IMR-90 (cell line): ENCODE measurements at regions not wholly inside any gene's neighbourhood (a gene's known extent, or its start where the extent isn't known, plus 50 kb on each side); places are given as distances from the start of the nearest gene placed in this dataset.

ENCODE experiments used
- ATAC-seq: fragments of 200-7000 bp; cut with Tn5 transposase; 2 replicates; pipeline ENCODE4 v1.9.1; 2020; ENCODE audit warnings: low read depth, mild to moderate bottlenecking, moderate library complexity
- BruUV-seq: library from RNA; stranded (reverse); fragments of 400-500 nt; replicated peaks from 2 replicates; lab custom pipeline; 2021; lab: Mats Ljungman, UMichigan
- CTCF ChIA-PET: fragments of 300-600 bp; formaldehyde crosslinking; extraction: SDS; loops from one replicate; lab custom pipeline; 2021; ENCODE audit warnings: antibody characterized with exemption; lab: Yijun Ruan, JAX
- POLR2A ChIA-PET: fragments of 300-600 bp; sonication (Branson Sonifier 250); formaldehyde crosslinking; loops from one replicate; lab custom pipeline; 2022; ENCODE audit warnings: antibody characterized with exemption; ENCODE audit not compliant: unreplicated experiment; lab: Charles Lee
- DNase-seq: peaks from one replicate; pipeline ENCODE4 v3.0.0; 2013
- H2AFZ ChIP-seq: replicated peaks from 2 replicates; pipeline ENCODE3; 2013; ENCODE audit warnings: low read length, mild to moderate bottlenecking; ENCODE audit not compliant: poor library complexity
- H2AK5ac ChIP-seq: 2 replicates; pipeline ENCODE4 v1.6.1; 2013; ENCODE audit warnings: low read depth, low read length, inconsistent platforms
- H2AK9ac ChIP-seq: replicated peaks from 2 replicates; pipeline ENCODE3; 2013; ENCODE audit warnings: mild to moderate bottlenecking, low read depth, low read length, moderate library complexity; ENCODE audit not compliant: poor library complexity
- H2BK120ac ChIP-seq: 2 replicates; pipeline ENCODE4 v1.6.1; 2013; ENCODE audit warnings: low read depth, low read length, inconsistent platforms
- H2BK15ac ChIP-seq: 3 replicates; pipeline ENCODE4 v1.6.1; 2013; ENCODE audit warnings: low read depth, low read length, inconsistent platforms
- H2BK20ac ChIP-seq: 2 replicates; pipeline ENCODE4 v1.6.1; 2013; ENCODE audit warnings: low read depth, mild to moderate bottlenecking, inconsistent platforms, low read length, moderate library complexity
- H2BK5ac ChIP-seq: 2 replicates; pipeline ENCODE4 v1.6.1; 2013; ENCODE audit warnings: mild to moderate bottlenecking, low read depth, low read length, inconsistent platforms; ENCODE audit not compliant: poor library complexity, severe bottlenecking
- H3K14ac ChIP-seq: replicated peaks from 2 replicates; pipeline ENCODE4 v1.6.1; 2013; ENCODE audit warnings: low read depth, low read length, inconsistent platforms
- H3K18ac ChIP-seq: 2 replicates; pipeline ENCODE4 v1.6.1; 2013; ENCODE audit warnings: low read depth, low read length, control low read depth
- H3K23ac ChIP-seq: 2 replicates; pipeline ENCODE4 v1.6.1; 2013; ENCODE audit warnings: low read depth, low read length, inconsistent platforms
- H3K27ac ChIP-seq: 2 replicates; pipeline ENCODE4 v1.5.1; 2013; ENCODE audit warnings: mild to moderate bottlenecking, control low read depth, low read length; ENCODE audit not compliant: insufficient read depth
- H3K27me3 ChIP-seq: 2 replicates; pipeline ENCODE4 v1.6.1; 2013; ENCODE audit warnings: low read length; ENCODE audit not compliant: control insufficient read depth, insufficient read depth
- H3K36me3 ChIP-seq: 2 replicates; pipeline ENCODE4 v1.6.1; 2013; ENCODE audit warnings: low read length, mixed read lengths; ENCODE audit not compliant: control insufficient read depth, insufficient read depth
- H3K4ac ChIP-seq: 2 replicates; pipeline ENCODE4 v1.6.1; 2013; ENCODE audit warnings: low read depth, low read length, inconsistent platforms
- H3K4me1 ChIP-seq: 2 replicates; pipeline ENCODE4 v1.6.1; 2013; ENCODE audit warnings: low read length, mixed read lengths; ENCODE audit not compliant: control insufficient read depth, insufficient read depth
- H3K4me2 ChIP-seq: 2 replicates; pipeline ENCODE4 v1.6.1; 2013; ENCODE audit warnings: low read depth, mild to moderate bottlenecking, control low read depth, low read length, moderate library complexity
- H3K4me3 ChIP-seq: 2 replicates; pipeline ENCODE4 v1.5.1; 2013; ENCODE audit warnings: low read depth, mild to moderate bottlenecking, control low read depth, low read length, moderate library complexity; ENCODE audit not compliant: insufficient read depth
- H3K56ac ChIP-seq: 2 replicates; pipeline ENCODE4 v1.6.1; 2013; ENCODE audit warnings: low read length, inconsistent platforms; ENCODE audit not compliant: insufficient read depth; ENCODE audit errors: extremely low read depth
- H3K79me1 ChIP-seq, 2 experiments: 2 replicates each; pipeline ENCODE4 v1.6.1; 2013; ENCODE audit warnings: low read length in 2 of 2, inconsistent platforms in 1 of 2, low read depth in 1 of 2
- H3K9ac ChIP-seq: 2 replicates; pipeline ENCODE4 v1.6.1; 2013; ENCODE audit warnings: low read depth, low read length, control low read depth
- H3K9me1 ChIP-seq: 2 replicates; pipeline ENCODE4 v1.6.1; 2013; ENCODE audit warnings: low read length, inconsistent platforms; ENCODE audit not compliant: insufficient read depth
- H3K9me3 ChIP-seq: 2 replicates; pipeline ENCODE4 v1.6.1; 2013; ENCODE audit warnings: low read length; ENCODE audit not compliant: control insufficient read depth, insufficient read depth
- H4K20me1 ChIP-seq: 2 replicates; pipeline ENCODE4 v1.6.1; 2013; ENCODE audit warnings: low read length, inconsistent platforms; ENCODE audit not compliant: insufficient read depth
- H4K5ac ChIP-seq: 2 replicates; pipeline ENCODE4 v1.6.1; 2013; ENCODE audit warnings: mild to moderate bottlenecking, low read depth, low read length, control low read depth
- H4K8ac ChIP-seq, 2 experiments: 2 replicates each; pipeline ENCODE4 v1.6.1; 2013; ENCODE audit warnings: low read depth in 2 of 2, low read length in 2 of 2, control low read depth in 1 of 2, inconsistent platforms in 1 of 2
- H4K91ac ChIP-seq: 2 replicates; pipeline ENCODE4 v1.6.1; 2013; ENCODE audit warnings: low read depth, low read length, inconsistent platforms; ENCODE audit not compliant: insufficient read depth
- BHLHE40 ChIP-seq: fragments of 150-350 bp; IDR thresholded peaks from 2 replicates; pipeline ENCODE4 v1.6.1; 2016; ENCODE audit warnings: mild to moderate bottlenecking, low read depth, low read length
- CEBPB ChIP-seq: IDR thresholded peaks from 2 replicates; pipeline ENCODE4 v1.6.1; 2012; ENCODE audit warnings: low read depth, low read length, improper control_type of control experiment
- CHD1 ChIP-seq: IDR thresholded peaks from 2 replicates; pipeline ENCODE4 v1.6.1; 2012; ENCODE audit warnings: low read depth, low read length, improper control_type of control experiment
- CTCF ChIP-seq: conservative IDR thresholded peaks from 2 replicates; pipeline ENCODE4 v1.5.1; 2012; ENCODE audit warnings: mild to moderate bottlenecking, low read depth, low read length, improper control_type of control experiment
- ELK1 ChIP-seq: fragments of 150-350 bp; IDR thresholded peaks from 2 replicates; pipeline ENCODE4 v1.6.1; 2016; ENCODE audit warnings: low read depth, mild to moderate bottlenecking, low read length, moderate library complexity, borderline replicate concordance
- FOS ChIP-seq: fragments of 150-350 bp; IDR thresholded peaks from 2 replicates; pipeline ENCODE4 v1.6.1; 2016; ENCODE audit warnings: low read depth, low read length
- MAFK ChIP-seq: IDR thresholded peaks from 2 replicates; pipeline ENCODE4 v1.6.1; 2012; ENCODE audit warnings: low read depth, low read length, improper control_type of control experiment
- MAZ ChIP-seq: IDR thresholded peaks from 2 replicates; pipeline ENCODE4 v1.6.1; 2012; ENCODE audit warnings: low read depth, mild to moderate bottlenecking, low read length, improper control_type of control experiment, moderate library complexity, borderline replicate concordance
- MXI1 ChIP-seq: IDR thresholded peaks from 2 replicates; pipeline ENCODE4 v1.6.1; 2012; ENCODE audit warnings: low read depth, mild to moderate bottlenecking, low read length, moderate library complexity, borderline replicate concordance
- NFE2L2 ChIP-seq: fragments of 150-350 bp; IDR thresholded peaks from 2 replicates; pipeline ENCODE4 v1.6.1; 2016; ENCODE audit warnings: low read depth, mild to moderate bottlenecking, low read length
- POLR2A ChIP-seq: IDR thresholded peaks from 2 replicates; pipeline ENCODE4 v1.6.1; 2012; ENCODE audit warnings: mild to moderate bottlenecking, low read depth, low read length
- RAD21 ChIP-seq: IDR thresholded peaks from 2 replicates; pipeline ENCODE4 v1.6.1; 2012; ENCODE audit warnings: low read length, improper control_type of control experiment
- RCOR1 ChIP-seq: IDR thresholded peaks from 2 replicates; pipeline ENCODE4 v1.6.1; 2012; ENCODE audit warnings: mild to moderate bottlenecking, low read length, improper control_type of control experiment; ENCODE audit not compliant: insufficient replicate concordance
- RFX5 ChIP-seq: IDR thresholded peaks from 2 replicates; pipeline ENCODE4 v1.8.0; 2012; ENCODE audit warnings: low read depth, mild to moderate bottlenecking, low read length, moderate library complexity
- SMC3 ChIP-seq: fragments of 150-350 bp; IDR thresholded peaks from 2 replicates; pipeline ENCODE4 v1.6.1; 2016; ENCODE audit warnings: low read depth, mild to moderate bottlenecking, antibody characterized with exemption, low read length, moderate library complexity
- USF2 ChIP-seq: fragments of 150-350 bp; IDR thresholded peaks from 2 replicates; pipeline ENCODE4 v1.6.1; 2017; ENCODE audit warnings: mild to moderate bottlenecking, antibody characterized with exemption, low read length, low read depth
- dilution Hi-C: fragments of 300-500 bp; cut with HindIII; formaldehyde crosslinking; loops from one replicate; pipeline ENCODE4 v1.14.3; 2018; ENCODE audit warnings: low sequenced_read_pairs; ENCODE audit not compliant: unreplicated experiment
- in situ Hi-C: fragments of 300-500 bp; cut with MboI; formaldehyde crosslinking; loops from 3 replicates; pipeline ENCODE4 v1.14.3; 2019; ENCODE audit warnings: low sequenced_read_pairs, inconsistent platforms, mixed read lengths
- intact Hi-C: fragments of 100-400 bp; cut with micrococcal nuclease; formaldehyde crosslinking; loops from 2 replicates; pipeline ENCODE4 v1.10.0; 2022

- Histone ChIP-seq H3K4me3 (no peak overlapping the region), H3K4me2 (no peak overlapping the region), H4K20me1 (no peaks in the 10 kb centered on the region), H4K91ac (no peak overlapping the region), H4K8ac (no peak overlapping the region), H3K14ac (no peak overlapping the region), H3K79me1 (no peaks in the 10 kb centered on the region), H3K4me1 (no peaks in the 10 kb centered on the region), H2AK5ac (no peak overlapping the region), H3K18ac (no peak overlapping the region), H2BK20ac (no peak overlapping the region), H4K5ac (no peak overlapping the region), H3K36me3 (no peaks in the 10 kb centered on the region), H3K56ac (no peak overlapping the region), H2AK9ac (no peak overlapping the region), H2BK15ac (no peak overlapping the region), H3K23ac (no peak overlapping the region), H2BK5ac (no peak overlapping the region), H3K9me1 (no peaks in the 10 kb centered on the region), H3K9me3 (no peaks in the 10 kb centered on the region), H3K4ac (no peak overlapping the region), H3K27me3 (no peaks in the 10 kb centered on the region; the same call in 1 of the 2 replicates), H3K27ac (no peak overlapping the region), H3K9ac (no peak overlapping the region), H2BK120ac (no peak overlapping the region), H2AFZ (no peak overlapping the region)
- dilution Hi-C loops: no loop called here
- DNase-seq (no peak), ATAC-seq (no peak)
- intact Hi-C loops: no loop called here
- ChIA-PET POLR2A (no interaction called here), CTCF (no interaction called here)
- in situ Hi-C loops: no loop called here
- TF ChIP-seq CHD1 (no peak), MAFK (no peak), MXI1 (no peak), RAD21 (no peak), SMC3 (no peak), BHLHE40 (no peak), CTCF (no peak), RCOR1 (no peak), POLR2A (no peak), NFE2L2 (no peak), USF2 (no peak), MAZ (no peak), ELK1 (no peak), RFX5 (no peak), FOS (no peak), CEBPB (no peak)
- BruUV-seq: no TSS peak
Observed at GRCh38 chr3:102269406-102269805, 165.4 kb upstream of the ZPLD1 start.
